Osteoblast (primary cell): ENCODE measurements at regions not wholly inside any gene's neighbourhood (a gene's known extent, or its start where the extent isn't known, plus 50 kb on each side); places are given as distances from the start of the nearest gene placed in this dataset.

ENCODE experiments used
- DNase-seq: peaks from one replicate; pipeline ENCODE4 v3.0.0; 2011; ENCODE audit warnings: low spot score, mixed read lengths; ENCODE audit not compliant: insufficient read length; ENCODE audit errors: missing footprints
- H2AFZ ChIP-seq: 2 replicates; pipeline ENCODE4 v1.6.0; 2011; ENCODE audit warnings: mild to moderate bottlenecking, low read length
- H3K27ac ChIP-seq: 2 replicates; pipeline ENCODE4 v1.5.1; 2011; ENCODE audit warnings: mild to moderate bottlenecking, low read depth, low read length, moderate library complexity
- H3K27me3 ChIP-seq: 2 replicates; pipeline ENCODE4 v1.6.0; 2012; ENCODE audit warnings: mild to moderate bottlenecking, control low read depth, inconsistent platforms, low read length, moderate library complexity; ENCODE audit not compliant: insufficient read depth
- H3K36me3 ChIP-seq: 2 replicates; pipeline ENCODE4 v1.5.1; 2011; ENCODE audit warnings: mild to moderate bottlenecking, low read length, control low read depth, moderate library complexity; ENCODE audit not compliant: insufficient read depth
- H3K4me1 ChIP-seq: 2 replicates; pipeline ENCODE4 v1.5.1; 2011; ENCODE audit warnings: mild to moderate bottlenecking, low read length, control low read depth, moderate library complexity; ENCODE audit not compliant: insufficient read depth
- H3K4me2 ChIP-seq: 2 replicates; pipeline ENCODE4 v1.6.0; 2011; ENCODE audit warnings: mild to moderate bottlenecking, low read length; ENCODE audit not compliant: insufficient read depth
- H3K4me3 ChIP-seq: fragments of 200-600 bp; sonication (generic); 3 replicates; pipeline ENCODE4 v1.5.1; 2012; ENCODE audit warnings: mild to moderate bottlenecking, low read length, inconsistent platforms; ENCODE audit not compliant: insufficient read depth
- H3K79me2 ChIP-seq: 2 replicates; pipeline ENCODE4 v1.6.0; 2012; ENCODE audit warnings: mild to moderate bottlenecking, low read length, control low read depth, inconsistent platforms; ENCODE audit not compliant: insufficient read depth
- H3K9me3 ChIP-seq: 2 replicates; pipeline ENCODE4 v1.5.1; 2011; ENCODE audit warnings: low read depth, low read length, control low read depth
- H4K20me1 ChIP-seq: 2 replicates; pipeline ENCODE4 v1.6.0; 2012; ENCODE audit warnings: mild to moderate bottlenecking, low read length, control low read depth; ENCODE audit not compliant: insufficient read depth
- CTCF ChIP-seq: IDR thresholded peaks from 2 replicates; pipeline ENCODE4 v1.5.1; 2011; ENCODE audit warnings: mild to moderate bottlenecking, low read depth, low read length, moderate library complexity; ENCODE audit errors: extremely low read depth

- H3K4me3 ChIP-seq, result no peak overlapping the region
- no peak overlapping the region for H3K4me2 ChIP-seq
- no peaks in the 10 kb centered on the region for H3K9me3 ChIP-seq
- no peak overlapping the region for H3K27ac ChIP-seq
- no peak for DNase-seq
- peaks cover 14% of the 10 kb centered on the region for H3K79me2 ChIP-seq
- no peak overlapping the region for H2AFZ ChIP-seq
- peaks cover 10% of the 10 kb centered on the region for H3K36me3 ChIP-seq
- H3K27me3 ChIP-seq, result no peaks in the 10 kb centered on the region
- no peaks in the 10 kb centered on the region for H4K20me1 ChIP-seq
- TF ChIP-seq CTCF, result no peak
- H3K4me1 ChIP-seq, result peaks cover 10% of the 10 kb centered on the region
Measured at GRCh38 chr12:124435806-124436345, 131.5 kb downstream of the NCOR2 start.

- no peak overlapping the region for H3K27ac ChIP-seq
- peaks cover 11% of the 10 kb centered on the region for H3K79me2 ChIP-seq
- no peak overlapping the region for H3K4me2 ChIP-seq
- DNase-seq, result peak; percentile 79
- H3K36me3 ChIP-seq, result peaks cover 16% of the 10 kb centered on the region
- no peak overlapping the region for H3K4me3 ChIP-seq
- H4K20me1 ChIP-seq, result no peaks in the 10 kb centered on the region
- no peak overlapping the region for H2AFZ ChIP-seq
- H3K9me3 ChIP-seq, result no peaks in the 10 kb centered on the region
- TF ChIP-seq CTCF, result no peak
- H3K4me1 ChIP-seq, result peaks cover 3% of the 10 kb centered on the region
- no peaks in the 10 kb centered on the region for H3K27me3 ChIP-seq
Measured at GRCh38 chr12:124434951-124435805, 132.2 kb downstream of the NCOR2 start.

GRCh38 chr12:124434354-124434753, 133.1 kb downstream of the NCOR2 start:
- H3K27me3 ChIP-seq, result no peaks in the 10 kb centered on the region
- H3K4me2 ChIP-seq, result no peak overlapping the region
- no peaks in the 10 kb centered on the region for H4K20me1 ChIP-seq
- no peak for DNase-seq
- no peak for TF ChIP-seq CTCF
- no peaks in the 10 kb centered on the region for H3K4me1 ChIP-seq
- H3K79me2 ChIP-seq, result peaks cover 4% of the 10 kb centered on the region
- H3K36me3 ChIP-seq, result peaks cover 21% of the 10 kb centered on the region
- H3K9me3 ChIP-seq, result no peaks in the 10 kb centered on the region
- H3K27ac ChIP-seq, result no peak overlapping the region
- no peak overlapping the region for H3K4me3 ChIP-seq
- H2AFZ ChIP-seq, result no peak overlapping the region

GRCh38 chr12:124433879-124434278, 133.5 kb downstream of the NCOR2 start:
- Histone ChIP-seq H3K36me3 (peaks cover 21% of the 10 kb centered on the region), H3K27ac (no peak overlapping the region), H3K9me3 (no peaks in the 10 kb centered on the region), H3K27me3 (no peaks in the 10 kb centered on the region), H2AFZ (no peak overlapping the region), H3K79me2 (peaks cover 4% of the 10 kb centered on the region), H3K4me2 (no peak overlapping the region), H4K20me1 (no peaks in the 10 kb centered on the region), H3K4me3 (no peak overlapping the region), H3K4me1 (peaks cover 5% of the 10 kb centered on the region)
- no peak for TF ChIP-seq CTCF
- no peak for DNase-seq
